SK-N-SH treated with all-trans-retinoic acid at 6 μM for 48 hours (cell line): ENCODE measurements at regions not wholly inside any gene's neighbourhood (a gene's known extent, or its start where the extent isn't known, plus 50 kb on each side); places are given as distances from the start of the nearest gene placed in this dataset.

Experiments
- BACH2 ChIP-seq: fragments of 250-450 bp; sonication (Bioruptor Pico); IDR thresholded peaks from 2 replicates; pipeline ENCODE4 v1.9.0; 2021; ENCODE audit warnings: mild to moderate bottlenecking, borderline replicate concordance
- CREB5 ChIP-seq: fragments of 250-450 bp; sonication (Bioruptor Pico); IDR thresholded peaks from 2 replicates; pipeline ENCODE4 v1.5.1; 2020; ENCODE audit warnings: low read depth, mild to moderate bottlenecking, moderate library complexity
- CSDC2 ChIP-seq: fragments of 250-450 bp; sonication (Bioruptor Pico); IDR thresholded peaks from 2 replicates; pipeline ENCODE4 v1.5.0; 2020; ENCODE audit warnings: mild to moderate bottlenecking, moderate library complexity
- CSRNP3 ChIP-seq: fragments of 250-450 bp; sonication (Bioruptor Pico); IDR thresholded peaks from 2 replicates; pipeline ENCODE4 v1.5.1; 2021; ENCODE audit warnings: mild to moderate bottlenecking, moderate library complexity
- ESRRG ChIP-seq: fragments of 250-450 bp; sonication (Bioruptor Pico); IDR thresholded peaks from 2 replicates; pipeline ENCODE4 v1.6.1; 2021; ENCODE audit warnings: mild to moderate bottlenecking
- GLIS3 ChIP-seq: fragments of 250-450 bp; sonication (Bioruptor Pico); IDR thresholded peaks from 2 replicates; pipeline ENCODE4 v1.5.0; 2020; ENCODE audit warnings: mild to moderate bottlenecking, moderate library complexity
- ISL1 ChIP-seq: fragments of 250-450 bp; sonication (Bioruptor Pico); IDR thresholded peaks from 2 replicates; pipeline ENCODE4 v2.1.2; 2022; ENCODE audit warnings: mild to moderate bottlenecking, moderate library complexity
- OSR1 ChIP-seq: fragments of 250-450 bp; sonication (Bioruptor Pico); IDR thresholded peaks from 2 replicates; pipeline ENCODE4 v1.8.0; 2022; ENCODE audit warnings: moderate library complexity, mild to moderate bottlenecking, inconsistent platforms
- TSHZ2 ChIP-seq: fragments of 250-450 bp; sonication (Bioruptor Pico); IDR thresholded peaks from 2 replicates; pipeline ENCODE4 v1.5.0; 2020; ENCODE audit warnings: mild to moderate bottlenecking, moderate library complexity
- ZC3H10 ChIP-seq: fragments of 250-450 bp; sonication (Bioruptor Pico); IDR thresholded peaks from 2 replicates; pipeline ENCODE4 v1.5.1; 2021; ENCODE audit warnings: mild to moderate bottlenecking, moderate library complexity
- ZFP3 ChIP-seq: fragments of 250-450 bp; sonication (Bioruptor Pico); IDR thresholded peaks from 2 replicates; pipeline ENCODE4 v1.5.0; 2020; ENCODE audit warnings: mild to moderate bottlenecking, moderate library complexity
- ZNF565 ChIP-seq: fragments of 450-650 bp; formaldehyde crosslinking; conservative IDR thresholded peaks from 2 replicates; pipeline ENCODE4 v1.5.0; 2020; ENCODE audit warnings: low read depth, mild to moderate bottlenecking, moderate library complexity
- ZNF70 ChIP-seq: fragments of 450-650 bp; formaldehyde crosslinking; IDR thresholded peaks from 2 replicates; pipeline ENCODE4 v1.5.0; 2020; ENCODE audit warnings: mild to moderate bottlenecking, moderate library complexity

GRCh38 chr3:161796780-161797179, 300.2 kb downstream of the OTOL1 start:
- no peak for TF ChIP-seq CSRNP3 (CRISPR knock-in tag)
- TF ChIP-seq OSR1 (CRISPR knock-in tag), result no peak
- TF ChIP-seq BACH2 (CRISPR knock-in tag), result no peak
- no peak for TF ChIP-seq ZNF565
- TF ChIP-seq ZNF70 (CRISPR knock-in tag), result no peak
- TF ChIP-seq ZC3H10 (CRISPR knock-in tag), result no peak
- no peak for TF ChIP-seq ESRRG (CRISPR knock-in tag)
- no peak for TF ChIP-seq GLIS3 (CRISPR knock-in tag)
- no peak for TF ChIP-seq CREB5
- TF ChIP-seq CSDC2 (CRISPR knock-in tag), result no peak
- no peak for TF ChIP-seq ISL1
- TF ChIP-seq ZFP3 (CRISPR knock-in tag), result no peak
- no peak for TF ChIP-seq TSHZ2 (CRISPR knock-in tag)
